KG1 (cell line): ENCODE measurements at regions not wholly inside any gene's neighbourhood (a gene's known extent, or its start where the extent isn't known, plus 50 kb on each side); places are given as distances from the start of the nearest gene placed in this dataset.

Experiments
- DNase-seq: peaks from one replicate; lab custom pipeline; 2025; lab: John Stamatoyannopoulos, UW

DNA sequence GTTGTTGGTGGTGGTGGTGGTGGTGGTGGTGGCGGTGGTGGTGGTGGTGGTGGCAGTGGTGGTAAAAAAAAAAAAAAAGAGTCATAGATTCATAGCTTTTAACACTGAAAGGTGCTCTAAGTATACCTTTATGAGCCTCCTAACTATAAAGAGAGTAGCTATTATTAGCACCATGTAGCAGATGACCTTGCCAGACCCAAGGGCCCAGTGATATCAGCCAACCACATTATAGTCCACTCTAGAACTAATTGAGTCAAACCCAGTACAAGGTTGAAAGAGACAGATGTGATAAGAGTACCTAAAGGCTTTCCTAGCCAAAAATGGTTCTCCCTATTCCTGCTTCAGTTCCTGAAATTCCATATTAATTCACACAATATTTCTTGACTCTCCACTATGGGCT lies 245.3 kb downstream of the HACE1 start:
- DNase-seq = no peak

DNA sequence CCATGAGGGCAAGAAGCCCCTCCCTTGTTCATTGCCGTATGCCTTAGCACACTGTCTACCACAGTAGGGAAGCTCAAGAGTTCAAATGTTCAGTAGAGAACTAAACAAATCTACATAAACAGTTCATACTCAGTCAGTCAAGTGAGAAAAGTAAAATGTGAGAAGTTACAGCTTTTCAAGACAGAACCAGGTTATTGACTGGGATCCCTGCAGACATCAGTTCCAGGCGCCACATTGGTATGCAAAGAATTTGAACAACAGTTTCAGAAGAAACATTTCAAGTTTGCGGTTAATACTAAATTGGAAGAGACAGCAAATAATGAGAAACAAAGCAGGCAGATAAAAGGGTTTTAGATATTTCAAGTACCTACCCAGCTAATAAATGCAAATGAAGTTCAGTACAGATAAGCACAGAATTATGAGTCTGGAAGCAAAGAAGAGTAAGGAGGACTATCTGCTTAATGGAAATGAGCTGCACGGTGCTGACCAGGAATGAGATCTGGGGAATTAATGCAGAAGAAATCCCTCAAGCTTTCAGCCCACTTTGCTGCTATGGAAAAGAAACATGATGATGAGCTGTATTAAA lies 246.2 kb downstream of the HACE1 start:
- DNase-seq = no peak

DNA sequence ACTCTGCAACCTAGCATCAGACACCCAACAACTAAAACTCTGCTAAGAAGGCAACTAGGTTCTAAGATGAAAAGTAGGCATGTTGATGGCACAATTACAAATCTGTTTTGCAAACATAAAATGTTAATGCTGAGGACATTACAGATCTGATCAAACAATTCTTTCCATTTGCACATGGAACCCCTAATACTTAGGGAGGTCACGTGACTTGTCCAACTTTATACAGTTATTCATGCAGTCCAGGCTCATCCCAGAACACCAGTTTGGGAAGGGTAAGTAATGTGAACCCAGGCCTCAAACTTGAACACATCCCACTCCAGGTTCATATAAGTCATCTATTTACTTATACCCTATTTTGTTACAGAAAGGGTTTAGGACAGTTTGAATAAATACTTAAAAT lies 247.2 kb downstream of the HACE1 start:
- no peak for DNase-seq

DNA sequence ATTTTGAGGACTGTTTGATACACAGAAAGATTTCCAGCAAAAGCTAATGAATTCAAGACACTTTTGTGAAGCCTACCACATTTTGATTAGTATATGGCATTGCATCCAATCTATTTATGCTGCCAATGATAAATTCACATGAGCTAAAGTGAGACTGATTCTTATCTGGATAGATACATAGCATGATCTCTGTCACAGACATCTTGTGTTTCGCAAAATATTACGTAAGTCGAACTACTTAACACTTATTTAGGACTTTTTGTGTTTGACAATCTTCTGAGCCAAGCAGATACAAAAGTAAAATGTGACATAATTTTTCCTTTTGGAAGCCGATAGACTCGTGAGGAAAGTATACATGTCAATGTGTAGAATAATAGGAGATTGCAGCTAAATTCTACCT lies 251.6 kb downstream of the HACE1 start:
- no peak for DNase-seq

DNA sequence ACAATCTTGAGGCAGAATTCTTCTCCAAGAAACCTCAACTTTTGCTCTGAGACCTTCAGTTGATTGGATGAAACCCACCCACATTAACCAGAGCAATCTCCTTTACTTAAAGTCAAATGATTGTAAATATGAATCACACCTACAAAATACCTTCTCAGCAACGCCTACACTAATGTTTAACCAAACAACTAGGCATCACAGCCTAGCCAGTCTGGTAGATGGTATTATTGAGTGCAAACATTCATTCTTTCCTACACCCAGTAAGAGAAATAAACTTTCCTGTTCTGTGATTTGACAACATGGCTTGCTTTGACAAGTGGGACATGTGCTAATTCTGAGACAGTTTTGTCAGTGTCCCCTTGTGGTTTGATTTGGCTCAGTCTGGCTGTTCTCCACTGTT lies 252.2 kb downstream of the HACE1 start:
- no peak for DNase-seq

DNA sequence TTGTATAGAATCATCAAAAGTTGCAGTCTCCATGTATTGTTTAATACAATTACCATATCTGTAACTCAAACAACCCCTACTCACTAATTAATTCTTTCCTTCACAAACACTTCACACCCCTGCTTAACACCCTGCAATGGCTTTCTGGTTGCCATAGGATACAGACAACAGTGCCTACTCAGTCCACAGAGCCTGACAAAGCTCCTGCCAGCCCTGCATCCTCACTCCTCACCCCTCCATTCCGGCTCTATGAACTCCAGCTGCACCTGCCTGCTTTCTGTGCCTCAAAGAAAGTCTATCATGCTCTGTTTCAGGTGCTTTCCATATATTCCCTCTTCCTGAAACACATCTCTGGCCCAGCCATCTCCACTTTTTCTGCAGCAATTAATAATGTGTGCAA lies 253.4 kb downstream of the HACE1 start:
- DNase-seq = no peak

DNA sequence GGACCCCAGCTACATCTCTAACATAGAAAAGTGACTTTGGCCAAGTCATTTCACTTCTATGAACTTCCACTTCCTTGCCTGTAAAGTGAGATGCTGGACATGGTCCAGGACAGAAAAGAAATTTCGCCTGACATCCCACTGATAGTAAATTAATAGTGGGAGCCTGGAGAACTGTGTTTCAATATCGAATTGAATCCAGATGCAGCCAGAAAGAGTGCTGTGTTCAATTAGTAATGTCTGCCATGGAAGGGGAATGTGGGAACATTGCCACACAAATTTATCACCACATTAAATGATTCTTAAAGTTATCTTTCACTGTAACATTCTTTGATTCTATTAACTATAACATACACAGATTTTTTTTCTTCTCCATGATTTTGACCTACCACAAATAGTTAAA lies 255.0 kb downstream of the HACE1 start:
- no peak for DNase-seq

DNA sequence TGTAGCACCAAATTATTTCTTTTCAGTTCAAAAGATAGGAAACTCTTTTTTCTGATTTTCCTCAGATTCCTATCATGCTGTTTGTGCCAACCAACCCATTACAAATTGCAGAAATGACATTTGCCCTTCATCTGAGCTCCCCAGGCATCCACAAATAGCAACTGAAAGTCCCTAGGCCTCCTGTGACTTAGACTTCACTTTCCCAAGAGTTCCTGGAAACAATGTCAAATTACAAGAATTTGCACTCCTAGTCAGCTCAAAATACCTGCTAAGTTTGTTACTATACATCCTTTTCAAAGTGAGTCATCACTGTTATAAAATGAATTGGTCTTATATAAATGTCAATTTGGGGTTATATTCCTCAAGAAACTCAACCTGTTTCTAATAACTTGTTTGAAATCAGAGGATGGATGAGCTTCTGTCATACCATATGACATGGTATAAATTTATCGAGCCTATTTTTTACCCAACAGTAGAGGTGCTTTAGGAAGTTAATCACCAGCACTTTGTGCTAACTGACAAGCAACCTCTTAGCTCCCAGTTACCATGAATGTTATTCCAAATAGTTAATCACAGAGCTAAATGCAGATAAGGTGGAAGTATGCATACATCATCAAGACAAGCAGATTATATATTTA lies 256.5 kb downstream of the HACE1 start:
- no peak for DNase-seq

DNA sequence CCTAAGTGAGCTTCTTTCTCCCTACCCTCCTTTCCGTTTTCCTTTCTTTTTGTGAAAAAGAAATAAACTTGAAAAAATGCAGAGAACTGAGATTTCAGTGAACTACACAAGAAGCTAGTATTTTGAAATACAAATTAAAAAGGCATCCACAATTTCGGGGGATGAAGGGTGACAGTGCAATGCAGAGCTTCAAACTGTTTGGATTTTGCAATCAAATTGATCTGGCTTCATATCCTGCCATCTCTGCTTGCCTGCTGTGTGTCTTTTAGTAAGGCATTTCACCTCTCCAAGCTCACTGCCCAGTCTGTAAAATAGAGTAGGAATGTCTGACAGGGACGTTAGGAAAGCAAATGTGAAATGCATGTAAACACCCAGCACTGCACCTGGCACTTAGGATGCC lies 258.0 kb downstream of the HACE1 start:
- DNase-seq = no peak

DNA sequence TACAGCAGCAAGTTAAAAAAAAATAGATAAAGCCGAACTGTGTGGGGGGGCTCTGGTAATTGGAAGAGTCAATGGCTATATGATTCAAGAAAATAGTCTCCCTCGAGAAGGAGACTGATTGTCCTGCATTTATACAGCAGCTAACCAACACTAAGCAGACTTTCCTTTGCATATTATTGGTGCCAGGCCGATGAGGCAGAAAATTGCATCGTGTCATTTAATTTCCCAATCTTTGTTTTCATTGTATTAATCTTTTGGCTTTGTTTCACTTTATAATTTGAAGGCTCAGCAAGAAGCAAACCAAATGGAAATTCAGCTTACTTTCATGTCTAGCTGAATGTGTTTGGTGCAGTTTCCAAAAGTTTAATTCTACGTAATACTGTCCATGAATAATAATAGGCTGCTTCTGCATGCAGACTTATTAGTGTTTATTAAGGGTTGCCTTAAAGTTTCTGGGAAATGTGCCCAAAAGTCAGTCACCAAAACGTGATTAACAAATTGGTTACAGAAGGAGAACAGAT lies 258.5 kb downstream of the HACE1 start:
- DNase-seq = no peak

DNA sequence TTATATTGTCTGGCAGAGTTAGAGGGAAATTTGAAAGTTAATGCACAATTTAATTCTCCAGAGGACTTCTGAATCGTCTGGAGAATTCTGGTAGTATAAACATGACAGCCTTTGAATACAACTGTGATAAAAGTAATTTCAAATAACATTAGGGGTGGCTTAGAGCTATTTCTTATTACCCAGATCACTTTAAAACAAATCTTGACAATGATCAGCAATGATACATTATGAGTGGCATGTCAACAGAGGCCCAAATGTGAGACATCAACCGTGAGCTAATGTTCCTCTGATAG lies 259.1 kb downstream of the HACE1 start:
- no peak for DNase-seq

DNA sequence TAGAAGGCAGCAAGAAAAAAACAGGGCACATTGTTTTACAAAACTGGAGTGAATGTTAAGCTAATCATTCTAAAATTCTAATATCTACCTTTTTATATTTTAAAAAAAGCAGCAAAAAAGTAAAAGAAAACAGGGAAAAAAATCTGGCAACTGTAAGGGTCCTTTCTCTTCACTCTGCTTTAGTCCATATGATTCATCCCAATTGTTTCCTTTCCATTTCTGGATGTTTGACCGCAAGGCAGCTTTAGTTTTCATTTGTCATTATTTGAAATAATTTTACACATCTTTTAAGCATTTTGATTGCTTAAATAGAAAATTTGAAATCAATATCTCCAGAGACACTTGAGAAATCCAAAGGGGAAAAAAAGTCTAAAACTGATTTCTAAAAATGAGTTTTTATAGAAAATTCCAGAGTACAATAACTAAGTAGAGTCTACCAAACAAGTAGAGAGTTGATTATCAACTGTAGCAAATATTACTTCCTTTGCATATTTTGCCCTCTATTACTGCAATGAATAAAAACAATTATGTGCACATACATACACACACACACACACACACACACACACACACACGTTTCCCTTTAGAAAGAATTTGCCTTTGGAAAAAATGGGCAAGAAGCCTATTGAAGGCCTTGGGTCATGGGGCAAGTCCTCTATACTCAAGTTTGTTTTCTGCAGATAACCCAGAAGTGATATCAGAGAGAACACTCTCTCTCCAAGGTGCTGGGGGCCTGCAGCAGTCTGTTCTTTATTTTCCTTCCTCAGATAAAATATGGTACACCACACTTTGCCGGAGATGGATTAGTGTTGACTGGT lies 259.7 kb downstream of the HACE1 start:
- no peak for DNase-seq

DNA sequence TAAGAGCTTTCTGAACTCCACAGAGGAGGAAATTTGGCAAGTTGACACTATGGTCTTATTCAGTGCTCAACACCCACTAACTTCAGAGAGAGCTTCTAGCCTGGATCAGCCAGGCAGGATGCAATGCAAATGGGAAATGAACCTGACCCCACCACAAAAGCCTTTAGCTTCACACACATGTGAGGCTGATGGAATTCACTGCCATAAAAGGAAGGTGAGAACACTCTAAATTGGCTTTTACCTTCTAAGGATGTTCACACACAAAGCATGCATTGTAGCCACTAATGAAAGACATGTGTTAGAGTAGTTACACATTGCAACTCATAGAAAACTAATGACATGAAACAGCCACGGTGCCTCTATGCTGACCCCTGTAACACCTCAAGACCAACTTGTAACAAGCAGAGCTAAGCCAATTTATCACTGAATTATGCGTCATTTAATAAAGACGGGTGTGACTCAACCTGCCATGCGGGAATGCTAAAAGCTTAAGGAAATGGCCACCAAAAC lies 262.1 kb downstream of the HACE1 start:
- no peak for DNase-seq

DNA sequence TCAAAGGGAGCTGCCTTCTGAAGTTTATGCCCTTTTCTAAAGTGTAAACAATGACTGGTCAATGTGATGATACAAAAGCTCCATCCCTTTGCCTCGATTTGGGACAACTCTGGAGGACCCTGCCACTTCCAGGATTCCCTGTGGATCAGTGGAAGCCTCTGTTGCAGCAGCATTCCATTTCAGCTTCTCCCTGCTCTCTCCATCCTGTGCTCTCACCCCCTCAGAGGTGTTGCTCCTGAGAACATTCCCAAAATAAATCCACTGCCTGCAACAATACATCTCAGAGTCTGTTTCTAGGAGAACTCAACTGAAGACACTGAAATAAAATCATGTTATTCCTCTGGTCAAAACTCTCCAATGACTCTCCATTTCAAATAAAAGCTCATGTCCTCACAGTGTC lies 263.6 kb downstream of the HACE1 start:
- DNase-seq = no peak

DNA sequence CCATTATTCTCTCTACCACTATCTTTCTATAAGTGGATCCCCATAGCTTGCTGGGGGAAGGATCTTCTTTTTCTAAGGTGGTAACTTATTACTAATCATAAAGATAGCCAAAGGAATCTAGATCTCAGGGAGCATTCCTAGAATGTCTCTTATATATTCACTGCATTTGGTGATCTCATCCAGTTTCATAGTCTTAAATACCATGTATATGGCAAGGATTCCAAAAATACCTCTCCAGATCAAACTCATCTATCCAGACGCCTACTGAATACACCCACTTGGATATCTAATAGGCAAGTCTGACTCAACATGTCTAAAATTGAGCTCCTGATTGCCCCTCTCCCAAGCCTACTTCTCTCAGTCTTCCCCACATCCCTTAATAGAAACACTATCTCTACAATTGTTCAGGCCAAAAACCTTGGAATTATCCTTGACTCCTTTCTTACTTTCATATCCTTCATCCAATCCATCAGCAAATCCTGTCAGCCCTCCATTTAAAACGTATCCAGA lies 264.4 kb downstream of the HACE1 start:
- no peak for DNase-seq

DNA sequence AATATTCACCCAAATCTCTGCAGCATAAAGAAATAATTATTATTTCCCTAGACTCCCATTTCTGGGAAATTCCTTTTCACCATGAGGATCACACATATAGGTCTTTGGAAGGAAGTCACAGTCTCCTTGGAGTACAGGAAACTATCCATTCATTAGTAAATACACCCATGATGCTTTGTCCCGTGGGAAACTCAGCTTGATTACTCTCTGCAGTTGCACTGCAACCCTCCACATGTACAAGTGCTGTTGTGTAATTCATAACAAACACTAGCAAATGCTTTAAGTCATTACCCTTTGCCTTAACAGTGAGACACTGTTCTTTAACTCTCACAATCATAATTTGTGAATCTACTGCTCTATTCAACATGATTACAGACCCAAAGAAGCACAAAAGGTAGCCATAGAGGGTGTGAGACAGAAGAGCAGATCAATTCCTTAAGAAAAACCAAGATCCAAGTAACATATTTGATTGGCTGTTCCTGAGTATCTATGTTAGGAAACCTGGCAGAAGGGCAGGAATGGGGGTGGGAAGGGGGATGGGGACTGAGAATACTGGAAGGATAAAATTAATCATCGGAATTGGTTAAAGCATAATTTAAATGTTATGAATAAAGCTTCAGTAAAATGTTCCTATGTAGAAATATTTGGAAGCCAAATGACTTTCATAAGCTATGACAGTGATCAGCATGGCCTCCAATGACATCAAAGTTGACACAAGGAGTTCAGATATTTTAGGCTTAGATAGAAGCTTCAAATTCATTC lies 268.0 kb downstream of the HACE1 start:
- no peak for DNase-seq

DNA sequence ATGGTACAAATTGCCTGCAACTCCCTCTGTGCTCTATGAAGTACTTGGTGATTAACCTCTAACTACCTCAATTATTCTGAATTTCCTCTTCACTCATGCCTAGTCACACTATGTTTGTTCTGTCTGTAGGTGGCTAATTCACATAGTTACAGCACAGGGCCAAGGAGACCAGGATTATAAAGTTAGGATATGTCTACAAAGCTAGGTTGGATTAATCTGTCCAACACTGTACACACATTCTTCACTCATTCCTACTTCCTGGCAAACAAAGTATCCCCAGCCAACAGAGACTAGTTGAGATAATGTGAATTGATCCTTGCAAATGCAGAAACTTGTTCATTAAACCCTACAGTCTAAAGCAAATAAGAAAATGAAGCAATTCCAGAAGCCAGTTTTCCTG lies 269.8 kb downstream of the HACE1 start:
- DNase-seq = no peak

DNA sequence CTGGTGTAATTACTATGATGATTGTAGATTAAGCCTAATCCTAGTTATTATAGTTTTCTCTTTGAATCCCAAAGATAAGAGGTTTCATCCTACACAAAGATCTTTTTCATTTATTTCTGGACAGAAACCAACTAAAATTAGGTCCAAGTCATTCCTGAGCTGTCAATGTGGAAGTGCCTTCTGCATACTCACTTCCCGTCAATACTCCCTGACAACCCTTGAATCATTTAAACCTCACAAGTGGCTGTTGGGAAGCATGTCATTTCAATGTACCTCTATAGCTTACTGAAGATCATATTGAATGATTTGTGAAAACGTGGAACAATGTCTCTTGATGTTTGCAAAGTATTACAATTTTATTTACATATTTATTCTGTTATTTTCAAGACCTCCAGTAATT lies 274.1 kb downstream of the HACE1 start:
- DNase-seq = no peak

DNA sequence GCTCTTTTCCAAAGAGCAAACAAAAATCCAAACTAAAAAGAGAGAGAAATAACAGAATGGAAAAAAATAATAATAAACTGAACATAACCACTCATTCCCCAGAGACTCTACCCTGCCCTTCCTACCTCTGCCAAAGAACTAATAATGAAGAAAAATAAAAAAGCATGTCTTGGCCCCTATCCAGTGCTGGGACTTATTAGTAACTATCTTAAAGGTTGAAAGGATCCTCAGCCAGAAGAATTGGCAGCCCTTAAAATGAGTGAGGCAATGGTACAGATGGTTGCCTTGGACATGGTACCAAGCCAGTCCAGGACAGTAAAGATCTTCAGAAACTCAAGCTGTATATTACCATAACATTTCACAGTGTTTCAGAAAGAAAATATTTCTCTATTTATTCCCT lies 279.3 kb downstream of the HACE1 start:
- DNase-seq = no peak

DNA sequence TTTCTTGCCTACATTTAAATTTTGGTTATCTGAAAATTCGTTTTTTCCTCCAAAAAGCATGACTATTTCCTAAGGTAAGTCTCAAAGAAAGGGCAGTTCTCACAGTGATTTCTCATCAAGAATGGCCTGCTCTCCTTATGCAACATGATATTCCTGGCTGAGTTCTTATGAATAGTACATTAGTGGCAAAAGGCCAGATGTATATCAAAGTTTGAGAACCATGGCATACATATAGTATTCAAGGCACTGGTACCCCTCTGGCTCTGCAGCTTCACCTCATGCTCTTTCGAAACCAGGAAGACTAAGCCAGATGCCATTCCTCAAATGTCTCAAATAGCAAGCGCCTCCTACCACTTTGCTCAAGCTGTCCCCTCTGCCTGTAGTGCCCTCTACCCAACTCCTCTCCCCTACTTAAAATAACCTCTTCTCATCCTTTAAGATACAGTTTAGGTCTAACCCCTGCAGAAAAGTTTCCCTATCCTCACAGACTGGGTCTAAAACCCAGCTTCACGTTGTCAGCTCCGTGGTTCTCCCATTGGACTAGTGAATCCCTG lies 280.3 kb downstream of the HACE1 start:
- DNase-seq = no peak

DNA sequence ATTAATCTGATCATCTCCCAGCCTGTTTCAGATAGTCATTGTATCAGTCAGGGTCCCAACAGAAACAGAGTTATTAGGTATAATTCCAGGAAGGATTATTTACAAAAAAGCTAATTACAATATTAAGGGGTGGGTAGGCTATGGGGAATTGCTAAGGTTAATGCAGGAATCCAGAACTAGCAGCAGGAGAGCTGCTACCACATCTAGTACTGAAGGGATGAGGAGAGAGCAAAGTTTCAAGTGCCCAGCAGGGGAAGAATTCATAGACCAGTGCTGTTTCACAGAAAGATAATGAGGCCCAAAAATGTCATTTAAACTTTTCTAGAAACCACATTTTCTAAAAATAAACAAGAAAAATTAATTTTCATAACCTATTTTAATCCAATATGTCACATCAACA lies 284.2 kb downstream of the HACE1 start:
- DNase-seq = no peak

DNA sequence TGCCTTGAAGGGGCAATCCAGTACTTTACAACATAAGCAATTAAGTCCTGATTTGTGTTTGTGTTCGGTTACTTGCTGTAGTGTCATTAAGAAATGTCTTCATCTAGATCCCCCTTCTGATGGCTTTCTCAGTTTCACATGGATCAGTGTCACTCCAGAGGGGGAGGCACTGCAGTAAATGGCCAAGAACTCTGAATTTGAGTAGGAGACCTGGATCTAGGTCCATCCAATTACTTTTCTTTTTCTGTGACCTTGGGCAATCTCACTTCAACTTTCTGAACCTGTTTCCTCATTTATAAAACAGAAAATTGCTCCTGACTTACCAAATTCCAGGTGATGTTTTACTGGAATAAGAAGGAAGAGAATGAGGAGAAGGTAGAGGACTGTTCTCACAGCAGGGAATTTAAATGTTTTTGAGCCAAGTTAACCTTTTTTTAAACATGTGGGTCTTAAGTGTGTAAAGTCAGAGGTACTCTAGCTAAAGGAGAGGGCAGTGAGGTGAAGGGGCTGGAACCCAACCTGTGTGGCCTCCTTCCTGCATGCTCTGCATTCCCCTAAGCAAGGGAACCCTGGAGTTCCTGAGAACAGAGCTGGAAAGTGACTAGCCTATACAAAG lies 285.5 kb downstream of the HACE1 start:
- no peak for DNase-seq
